ENCODE measurements at regions not wholly inside any gene's neighbourhood (a gene's known extent, or its start where the extent isn't known, plus 50 kb on each side); places are given as distances from the start of the nearest gene placed in this dataset.
"Not testable (repeated sequence)": the region's sequence is repeated elsewhere in the genome, so short reads cannot be mapped to it uniquely, and the experiment has no call there.

- DNase-seq; H3K4me3 ChIP-seq; H3K4me1 ChIP-seq; intact Hi-C loops (cut with DNase I); H3K36me3 ChIP-seq; H3K27me3 ChIP-seq; H3K27ac ChIP-seq; H3K9me3 ChIP-seq; ATAC-seq: not testable (repeated sequence)
Measured at GRCh38 chr4:118574251-118574913, 110.8 kb upstream of the METTL14 start.

GRCh38 chr4:118575057-118575456 is 110.1 kb upstream of the METTL14 start:
- H3K27ac ChIP-seq; H3K9me3 ChIP-seq; H3K36me3 ChIP-seq; intact Hi-C loops (cut with DNase I); H3K27me3 ChIP-seq; H3K4me3 ChIP-seq; ATAC-seq; H3K4me1 ChIP-seq; DNase-seq: not testable (repeated sequence)

DNA sequence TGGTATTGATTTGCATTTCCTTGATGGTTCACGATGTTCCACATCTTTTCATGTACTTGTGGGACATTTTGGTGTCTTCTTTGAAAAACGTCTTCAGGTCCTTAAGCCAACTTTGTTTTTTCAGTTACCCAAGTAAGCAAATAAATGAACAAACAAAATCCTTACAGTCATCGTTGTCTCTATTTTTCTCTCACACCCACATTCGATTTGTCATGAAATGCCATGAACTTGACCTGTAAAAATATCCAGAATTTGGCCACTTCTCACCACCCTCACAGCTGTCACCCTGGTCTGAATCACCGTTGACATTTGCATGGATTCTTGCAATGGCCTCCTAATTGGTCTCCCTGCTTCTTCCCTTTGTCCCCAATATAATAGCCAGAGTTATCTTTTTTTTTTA is 109.5 kb upstream of the METTL14 start:
- intact Hi-C loops (cut with DNase I); H3K4me3 ChIP-seq; DNase-seq: not testable (repeated sequence)

GRCh38 chr4:118576709-118577219 is 108.4 kb upstream of the METTL14 start:
- intact Hi-C loops (cut with DNase I); H3K9me3 ChIP-seq; DNase-seq; ATAC-seq; H3K27ac ChIP-seq; H3K4me3 ChIP-seq; H3K27me3 ChIP-seq; H3K36me3 ChIP-seq; H3K4me1 ChIP-seq: not testable (repeated sequence)

More for the DNA sequence above, 109.5 kb upstream of the METTL14 start:
- not testable (repeated sequence) for H3K27ac ChIP-seq, H3K27me3 ChIP-seq, H3K9me3 ChIP-seq, H3K4me1 ChIP-seq, H3K36me3 ChIP-seq, ATAC-seq

- Histone ChIP-seq H3K9me3 (no peaks in the 10 kb centered on the region), H3K27me3 (peaks cover 9% of the 10 kb centered on the region), H3K36me3 (no peaks in the 10 kb centered on the region), H3K27ac (no peak overlapping the region), H3K4me1 (no peaks in the 10 kb centered on the region), H3K4me3 (no peak overlapping the region)
- DNase-seq (no peak), ATAC-seq (no peak)
- intact Hi-C loops (cut with DNase I) = no loop called here
- TF ChIP-seq CTCF (IDR thresholded peaks at IDR 0.05) = no peak
Measured at GRCh38 chr4:118585015-118585414, 100.2 kb upstream of the METTL14 start.

DNA sequence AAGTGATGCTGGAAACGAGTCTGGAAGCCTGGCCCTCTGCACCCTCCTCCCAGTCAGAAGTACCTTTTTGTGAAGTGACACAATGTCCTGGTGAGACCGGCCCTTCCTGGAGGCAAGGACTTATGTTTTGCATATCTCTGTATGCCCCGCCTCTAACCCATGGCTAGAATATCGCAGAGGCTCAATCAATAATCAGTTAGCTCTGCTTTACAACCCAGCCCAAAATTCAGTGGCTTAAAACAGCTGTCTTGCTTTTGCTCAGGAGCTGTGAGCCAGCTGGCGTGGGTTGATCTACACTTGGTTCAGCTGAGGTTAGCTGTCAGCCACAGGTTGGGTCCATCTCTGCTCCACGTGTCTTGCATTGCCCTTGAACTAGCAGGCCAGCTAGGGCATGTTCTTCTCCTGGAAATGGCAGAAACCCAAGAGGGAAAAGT is 98.8 kb upstream of the METTL14 start:
- Histone ChIP-seq H3K27ac (peak overlapping the region; percentile 36), H3K9me3 (no peaks in the 10 kb centered on the region), H3K4me3 (no peak overlapping the region), H3K4me1 (no peaks in the 10 kb centered on the region), H3K36me3 (no peaks in the 10 kb centered on the region), H3K27me3 (peaks cover 9% of the 10 kb centered on the region)
- DNase-seq (no peak), ATAC-seq (peak; percentile 10)
- no peak for TF ChIP-seq CTCF (IDR thresholded peaks at IDR 0.05)
- intact Hi-C loops (cut with DNase I) = no loop called here

DNA sequence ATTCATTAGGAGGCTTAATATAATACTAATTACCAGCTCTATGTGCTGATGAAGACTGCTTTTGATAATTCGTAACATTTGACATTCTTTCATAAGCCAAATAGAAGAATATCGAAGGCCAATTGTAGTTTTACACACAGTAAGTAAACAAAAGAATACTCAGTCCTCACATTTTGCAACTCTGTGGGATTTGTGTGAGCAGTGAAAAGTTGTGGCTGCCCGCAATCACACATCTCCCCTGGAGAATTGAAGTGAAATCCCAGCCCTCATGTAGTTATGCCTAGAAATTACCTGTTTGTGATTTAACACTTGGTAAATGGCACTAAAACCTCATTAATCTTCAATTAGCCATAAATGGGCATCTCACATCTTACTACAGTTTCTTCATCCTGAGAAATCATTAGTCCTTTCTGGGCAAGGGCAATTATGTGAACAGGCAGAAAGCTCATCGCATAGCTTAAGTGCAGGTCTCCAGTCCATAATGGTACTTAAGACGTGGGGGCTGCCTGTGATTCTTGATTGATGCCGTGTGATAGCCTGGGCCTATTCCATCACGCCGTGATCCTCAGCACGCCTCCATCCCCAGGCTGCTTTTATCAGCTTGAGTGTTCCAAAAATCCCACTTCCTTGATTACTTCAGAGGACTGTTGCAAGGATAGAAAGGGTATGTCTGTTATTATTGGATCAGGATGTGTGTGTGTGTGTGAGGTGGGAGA is 97.9 kb upstream of the METTL14 start:
- H3K27ac ChIP-seq = no peak overlapping the region
- no peak for TF ChIP-seq CTCF (IDR thresholded peaks at IDR 0.05)

More for the DNA sequence above, 97.9 kb upstream of the METTL14 start:
- Histone ChIP-seq H3K9me3 (no peaks in the 10 kb centered on the region), H3K27me3 (peaks cover 9% of the 10 kb centered on the region), H3K4me3 (no peak overlapping the region), H3K36me3 (no peaks in the 10 kb centered on the region), H3K4me1 (no peaks in the 10 kb centered on the region)
- ATAC-seq = no peak
- intact Hi-C loops (cut with DNase I) = no loop called here
- DNase-seq = no peak

All from upper lobe of right lung (tissue), 1 donor.